Ascending aorta (tissue), 2 donors: ENCODE measurements at regions not wholly inside any gene's neighbourhood (a gene's known extent, or its start where the extent isn't known, plus 50 kb on each side); places are given as distances from the start of the nearest gene placed in this dataset.

ENCODE experiments used
- DNase-seq, 2 donors: peaks; one replicate each; pipeline ENCODE4 v3.0.0-alpha.2; 2019; ENCODE audit warnings: low spot score in 2 of 2
- H3K27ac ChIP-seq, 2 donors: fragments of 200-600 bp; sonication (generic); one replicate each; pipeline ENCODE4 v1.5.1; 2016 to 2017; ENCODE audit warnings: mild to moderate bottlenecking in 1 of 2
- H3K27me3 ChIP-seq: fragments of 200-600 bp; sonication (generic); one replicate; pipeline ENCODE4 v1.5.1; 2017
- H3K36me3 ChIP-seq, 2 donors: fragments of 200-600 bp; sonication (generic); one replicate each; pipeline ENCODE4 v1.5.1; 2016
- H3K4me1 ChIP-seq, 2 donors: fragments of 200-600 bp; sonication (generic); one replicate each; pipeline ENCODE4 v1.5.1; 2016 to 2017; ENCODE audit warnings: mild to moderate bottlenecking in 1 of 2
- H3K4me3 ChIP-seq, 2 donors: fragments of 200-600 bp; sonication (generic); one replicate each; pipeline ENCODE4 v1.5.1; 2016 to 2017; ENCODE audit warnings: mild to moderate bottlenecking in 1 of 2
- H3K9me3 ChIP-seq, 2 donors: fragments of 200-600 bp; sonication (generic); one replicate each; pipeline ENCODE4 v1.5.1; 2016
- intact Hi-C: fragments of 100-400 bp; cut with DNase I; formaldehyde crosslinking; loops from one replicate; pipeline ENCODE4 v1.15.1; 2023
- TF ChIP-seq, protein P1 (sequence below), 3 experiments: fragments of 200-600 bp in 2 of 3; fragments of 450-650 bp in 1 of 3; sonication (generic) in 2 of 3; IDR thresholded peaks; one replicate each; pipeline ENCODE4 v1.5.1; 2016 to 2019; ENCODE audit warnings: antibody characterized with exemption in 3 of 3, mild to moderate bottlenecking in 1 of 3, moderate library complexity in 1 of 3

DNA sequence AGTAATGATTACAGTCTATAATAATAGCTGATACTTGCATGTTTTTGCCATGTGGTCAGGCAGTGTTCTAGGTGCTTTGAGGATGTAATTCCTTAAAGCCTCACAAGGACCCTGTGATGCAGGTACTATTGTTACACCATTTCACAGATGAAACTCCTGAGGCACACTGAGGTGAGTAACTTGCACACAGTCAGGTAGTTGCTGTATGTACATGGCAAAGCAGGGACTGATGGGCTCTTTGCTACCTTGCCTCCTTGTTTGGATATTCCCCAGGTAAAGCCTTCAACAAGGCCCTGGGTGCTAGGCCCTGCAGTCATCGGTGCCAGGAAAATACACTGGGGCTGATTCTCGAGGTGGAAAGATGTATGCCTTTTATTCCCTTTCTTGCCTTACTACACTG is 317.5 kb downstream of the CXCL12 start:
- no peak overlapping the region for H3K27ac ChIP-seq
- intact Hi-C loops = loop anchor here (5.0 kb wide), 1 partner anchor 245 kb away; no protein-coding TSS in a partner anchor
- no peak overlapping the region for H3K4me3 ChIP-seq
- no peaks in the 10 kb centered on the region for H3K9me3 ChIP-seq
- H3K36me3 ChIP-seq = no peaks in the 10 kb centered on the region
- H3K4me1 ChIP-seq = peaks cover 10 to 30% of the 10 kb centered on the region in 2 donors
- TF ChIP-seq, protein P1, sequence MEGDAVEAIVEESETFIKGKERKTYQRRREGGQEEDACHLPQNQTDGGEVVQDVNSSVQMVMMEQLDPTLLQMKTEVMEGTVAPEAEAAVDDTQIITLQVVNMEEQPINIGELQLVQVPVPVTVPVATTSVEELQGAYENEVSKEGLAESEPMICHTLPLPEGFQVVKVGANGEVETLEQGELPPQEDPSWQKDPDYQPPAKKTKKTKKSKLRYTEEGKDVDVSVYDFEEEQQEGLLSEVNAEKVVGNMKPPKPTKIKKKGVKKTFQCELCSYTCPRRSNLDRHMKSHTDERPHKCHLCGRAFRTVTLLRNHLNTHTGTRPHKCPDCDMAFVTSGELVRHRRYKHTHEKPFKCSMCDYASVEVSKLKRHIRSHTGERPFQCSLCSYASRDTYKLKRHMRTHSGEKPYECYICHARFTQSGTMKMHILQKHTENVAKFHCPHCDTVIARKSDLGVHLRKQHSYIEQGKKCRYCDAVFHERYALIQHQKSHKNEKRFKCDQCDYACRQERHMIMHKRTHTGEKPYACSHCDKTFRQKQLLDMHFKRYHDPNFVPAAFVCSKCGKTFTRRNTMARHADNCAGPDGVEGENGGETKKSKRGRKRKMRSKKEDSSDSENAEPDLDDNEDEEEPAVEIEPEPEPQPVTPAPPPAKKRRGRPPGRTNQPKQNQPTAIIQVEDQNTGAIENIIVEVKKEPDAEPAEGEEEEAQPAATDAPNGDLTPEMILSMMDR (IDR thresholded peaks at IDR 0.05) = no peak
- no peaks in the 10 kb centered on the region for H3K27me3 ChIP-seq
- DNase-seq = no peak

DNA sequence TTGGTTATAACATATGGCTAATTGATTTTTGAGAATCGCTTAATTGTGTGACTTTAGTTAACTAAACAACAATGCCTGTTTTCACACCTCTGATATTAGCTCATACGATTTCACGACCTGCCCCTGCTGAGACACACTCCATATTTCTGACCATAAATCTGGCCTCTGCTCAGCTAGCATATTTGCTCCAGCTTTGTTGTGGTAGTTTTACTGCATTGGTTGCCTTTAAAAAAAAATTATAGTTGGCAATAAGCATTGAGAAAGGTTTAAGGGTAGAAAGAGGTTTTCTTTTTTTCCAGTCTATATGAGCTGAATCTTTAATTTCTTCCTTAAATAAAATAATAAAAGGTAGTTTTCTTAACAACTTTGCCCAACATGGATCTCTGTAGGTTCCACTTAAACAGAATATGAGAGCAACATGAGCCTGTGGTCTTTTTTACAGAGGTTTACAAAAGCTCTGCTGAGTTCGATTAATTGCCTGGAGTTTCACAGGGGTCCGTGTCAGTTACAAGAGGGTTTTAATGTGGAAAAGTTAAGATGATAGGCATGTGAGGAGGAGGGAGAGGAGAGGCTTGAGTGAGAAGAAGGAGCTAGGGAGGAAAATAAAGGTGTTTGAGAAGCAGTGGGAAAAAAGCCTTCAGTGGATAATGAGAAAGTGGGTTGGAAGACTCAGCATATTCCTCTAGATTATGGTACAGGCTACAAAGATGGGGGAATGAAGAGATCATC is 318.2 kb downstream of the CXCL12 start:
- Histone ChIP-seq H3K36me3 (no peaks in the 10 kb centered on the region), H3K27ac (peak overlapping the region; percentile 62 to 63), H3K4me3 (no peak overlapping the region), H3K27me3 (no peaks in the 10 kb centered on the region), H3K9me3 (no peaks in the 10 kb centered on the region), H3K4me1 (peaks cover 10 to 25% of the 10 kb centered on the region in 2 donors)
- DNase-seq = no peak
- intact Hi-C loops = loop anchor here (5.0 kb wide), 1 partner anchor 246 kb away; no protein-coding TSS in a partner anchor
- TF ChIP-seq, protein P1 (IDR thresholded peaks at IDR 0.05) = no peak

DNA sequence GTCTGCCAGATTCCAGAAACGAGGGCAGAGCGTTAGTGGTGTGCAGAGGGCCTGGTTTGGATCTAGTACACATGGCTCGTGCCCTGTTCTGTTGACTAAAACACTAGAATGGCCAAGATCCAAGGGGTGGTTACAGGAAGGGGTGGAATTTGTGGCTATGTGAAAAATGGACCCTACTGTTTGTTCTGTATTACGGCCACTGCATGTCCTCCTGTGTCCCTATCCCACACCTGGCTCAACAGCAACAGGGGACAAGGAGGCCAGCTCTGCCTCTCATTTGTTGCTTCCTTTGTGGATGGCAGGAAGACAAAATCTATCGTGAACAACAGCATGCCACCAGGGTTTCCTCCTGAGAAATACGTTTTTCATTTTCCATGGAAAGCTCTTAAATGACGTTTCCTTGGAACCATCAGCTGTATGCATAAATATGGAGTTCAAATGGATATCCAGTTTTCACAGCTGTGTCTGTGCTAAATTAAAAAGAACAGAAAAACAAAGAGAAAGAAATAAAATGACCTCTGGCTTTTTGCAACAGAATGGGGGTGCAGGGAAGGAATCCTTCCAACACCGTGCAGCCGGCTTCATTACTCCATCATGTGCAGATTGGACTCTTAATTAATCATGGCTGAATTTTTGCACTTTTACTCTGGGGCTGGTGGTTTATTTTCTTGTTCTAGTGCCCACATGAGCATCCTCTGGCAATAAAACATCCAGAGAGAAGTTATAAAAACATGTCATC is 318.9 kb downstream of the CXCL12 start:
- TF ChIP-seq, protein P1 (IDR thresholded peaks at IDR 0.05) = no peak
- intact Hi-C loops = loop anchor here (1.0 to 5.0 kb wide), 2 partner anchors 157 to 246 kb away; no protein-coding TSS in a partner anchor
- Histone ChIP-seq H3K4me3 (no peak overlapping the region), H3K4me1 (peaks cover 10 to 25% of the 10 kb centered on the region in 2 donors), H3K9me3 (no peaks in the 10 kb centered on the region), H3K27ac (peak overlapping the region; percentile 62 to 63), H3K36me3 (no peaks in the 10 kb centered on the region), H3K27me3 (no peaks in the 10 kb centered on the region)
- no peak for DNase-seq

DNA sequence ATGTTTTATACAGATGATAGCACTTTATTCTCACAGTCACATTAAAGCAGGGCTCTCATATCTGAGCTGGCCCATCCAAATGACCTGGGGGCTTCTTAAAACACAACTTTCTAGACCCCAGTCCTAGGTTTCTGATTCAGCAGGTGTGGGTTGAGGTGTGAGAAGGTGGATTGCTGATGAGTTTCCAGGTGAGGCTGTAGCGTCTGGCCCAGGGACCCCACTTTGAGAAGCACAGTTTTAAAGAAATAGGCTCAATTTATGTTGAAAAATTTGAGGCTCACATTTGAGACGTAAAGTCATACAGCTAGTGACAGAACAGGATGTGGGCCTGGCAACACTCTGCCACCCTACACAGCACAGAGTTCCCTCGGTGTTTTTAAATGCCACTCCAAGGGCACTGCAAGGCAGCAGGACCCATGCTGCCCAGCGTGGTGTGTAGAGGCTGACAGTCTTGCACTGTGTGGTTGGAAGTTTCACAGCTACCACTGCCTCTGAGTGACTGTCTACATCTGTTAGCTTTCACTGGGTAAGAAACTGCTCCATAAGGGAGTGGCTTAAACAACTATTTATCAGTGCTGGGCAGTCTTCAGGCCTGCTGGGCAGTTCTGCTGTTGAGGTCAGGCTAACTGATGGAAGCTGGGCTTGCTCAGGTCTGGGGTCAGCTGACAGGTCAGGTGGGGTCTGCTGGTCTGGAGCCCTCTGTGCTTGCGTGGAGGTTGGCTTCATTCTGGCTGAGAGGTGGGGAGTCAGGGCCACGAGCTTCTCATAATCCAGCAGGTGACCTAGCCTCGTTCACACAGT is 319.7 kb downstream of the CXCL12 start:
- H3K4me1 ChIP-seq = peaks cover 7 to 25% of the 10 kb centered on the region in 2 donors
- no peak overlapping the region for H3K4me3 ChIP-seq
- DNase-seq = no peak
- H3K27me3 ChIP-seq = no peaks in the 10 kb centered on the region
- H3K36me3 ChIP-seq = no peaks in the 10 kb centered on the region
- TF ChIP-seq, protein P1 (IDR thresholded peaks at IDR 0.05) = no peak
- H3K27ac ChIP-seq = peak overlapping the region; percentile 62 to 63
- intact Hi-C loops = loop anchor here (1.0 to 5.0 kb wide), 2 partner anchors 156 to 247 kb away; no protein-coding TSS in a partner anchor
- H3K9me3 ChIP-seq = no peaks in the 10 kb centered on the region

DNA sequence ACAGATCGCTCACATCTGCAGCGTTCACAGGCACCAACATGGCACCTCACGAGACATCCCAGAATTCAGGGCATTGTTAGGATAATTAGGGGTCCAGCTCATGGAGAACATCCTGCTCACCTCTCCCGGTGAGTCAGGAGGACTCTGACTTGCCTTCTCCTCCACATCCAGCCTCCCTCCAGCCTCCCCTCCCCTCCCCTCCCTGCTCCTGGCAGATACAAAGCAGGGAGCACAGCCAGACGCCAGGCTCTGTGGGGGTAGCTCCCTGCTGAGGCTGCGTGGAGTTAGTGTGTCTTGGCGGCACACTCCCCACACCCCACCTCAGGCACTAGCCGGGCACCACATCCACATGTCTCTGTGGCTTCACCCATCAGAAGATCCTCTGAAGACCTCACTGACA is 320.6 kb downstream of the CXCL12 start:
- no peaks in the 10 kb centered on the region for H3K27me3 ChIP-seq
- no peak for DNase-seq
- no peaks in the 10 kb centered on the region for H3K9me3 ChIP-seq
- intact Hi-C loops = no loop called here
- H3K4me3 ChIP-seq = no peak overlapping the region
- TF ChIP-seq, protein P1 (IDR thresholded peaks at IDR 0.05) = no peak
- H3K4me1 ChIP-seq = peaks cover 4 to 19% of the 10 kb centered on the region in 2 donors
- no peaks in the 10 kb centered on the region for H3K36me3 ChIP-seq
- peak overlapping the region in 1 of 2 donors; percentile 62 for H3K27ac ChIP-seq
